22Rv1 (cell line): ENCODE measurements at regions not wholly inside any gene's neighbourhood (a gene's known extent, or its start where the extent isn't known, plus 50 kb on each side); places are given as distances from the start of the nearest gene placed in this dataset.

Source experiments
- ZFX ChIP-seq: fragments of 450-650 bp; IDR thresholded peaks from 2 replicates; pipeline ENCODE4 v1.6.1; 2017; ENCODE audit warnings: antibody characterized with exemption, borderline replicate concordance
- TF ChIP-seq, protein P1 (sequence below): fragments of 450-650 bp; IDR thresholded peaks from 2 replicates; pipeline ENCODE4 v1.5.1; 2017; ENCODE audit warnings: mild to moderate bottlenecking

DNA sequence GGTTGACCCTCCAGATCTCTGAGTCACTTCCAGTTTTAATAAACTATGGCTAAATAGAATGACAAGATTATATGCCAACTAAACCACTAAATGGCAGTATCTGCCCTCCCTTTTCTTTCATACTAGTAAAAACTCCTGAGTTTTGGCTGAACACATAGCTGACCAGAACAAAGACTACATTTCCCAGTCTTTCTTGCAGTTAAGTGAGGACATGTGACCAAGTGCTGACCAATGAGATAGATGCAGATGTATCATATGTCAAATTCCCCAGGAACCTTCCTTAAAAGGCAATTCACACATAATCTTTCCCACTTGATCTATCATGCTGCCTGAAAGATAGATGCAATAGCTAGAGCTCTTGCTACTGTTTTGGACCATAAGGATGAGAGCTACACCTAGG is 191.3 kb downstream of the SHOX2 start:
- TF ChIP-seq, protein P1, sequence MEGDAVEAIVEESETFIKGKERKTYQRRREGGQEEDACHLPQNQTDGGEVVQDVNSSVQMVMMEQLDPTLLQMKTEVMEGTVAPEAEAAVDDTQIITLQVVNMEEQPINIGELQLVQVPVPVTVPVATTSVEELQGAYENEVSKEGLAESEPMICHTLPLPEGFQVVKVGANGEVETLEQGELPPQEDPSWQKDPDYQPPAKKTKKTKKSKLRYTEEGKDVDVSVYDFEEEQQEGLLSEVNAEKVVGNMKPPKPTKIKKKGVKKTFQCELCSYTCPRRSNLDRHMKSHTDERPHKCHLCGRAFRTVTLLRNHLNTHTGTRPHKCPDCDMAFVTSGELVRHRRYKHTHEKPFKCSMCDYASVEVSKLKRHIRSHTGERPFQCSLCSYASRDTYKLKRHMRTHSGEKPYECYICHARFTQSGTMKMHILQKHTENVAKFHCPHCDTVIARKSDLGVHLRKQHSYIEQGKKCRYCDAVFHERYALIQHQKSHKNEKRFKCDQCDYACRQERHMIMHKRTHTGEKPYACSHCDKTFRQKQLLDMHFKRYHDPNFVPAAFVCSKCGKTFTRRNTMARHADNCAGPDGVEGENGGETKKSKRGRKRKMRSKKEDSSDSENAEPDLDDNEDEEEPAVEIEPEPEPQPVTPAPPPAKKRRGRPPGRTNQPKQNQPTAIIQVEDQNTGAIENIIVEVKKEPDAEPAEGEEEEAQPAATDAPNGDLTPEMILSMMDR = no peak
- no peak for TF ChIP-seq ZFX
